HG03565 (cell line): ENCODE measurements at regions not wholly inside any gene's neighbourhood (a gene's known extent, or its start where the extent isn't known, plus 50 kb on each side); places are given as distances from the start of the nearest gene placed in this dataset.

Source experiments
- ATAC-seq: cut with Tn5 transposase; IDR thresholded peaks from one replicate; pipeline ENCODE4 v1.9.1; 2021; ENCODE audit warnings: mild to moderate bottlenecking, moderate library complexity; ENCODE audit not compliant: unreplicated experiment

DNA sequence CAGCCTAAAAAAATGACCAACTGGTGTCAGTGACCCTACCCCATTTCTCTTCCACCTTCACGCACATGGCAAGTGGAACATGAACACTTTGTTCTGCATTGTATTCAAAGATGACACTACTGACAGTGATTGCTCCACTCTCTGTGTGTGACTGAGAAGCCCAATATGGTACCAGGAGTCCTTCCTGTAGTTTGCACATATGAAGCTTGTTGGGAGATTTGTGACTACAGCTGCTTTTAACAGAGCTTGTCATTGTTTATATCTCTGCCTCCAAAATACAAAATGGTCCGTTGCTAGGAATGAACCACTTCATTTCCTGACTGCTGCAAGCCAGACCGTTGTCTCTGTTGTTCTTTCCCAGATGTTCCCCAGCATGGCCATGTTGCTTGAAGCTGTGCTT, 140.3 kb upstream of the TCF21 start:
- no peak for ATAC-seq

DNA sequence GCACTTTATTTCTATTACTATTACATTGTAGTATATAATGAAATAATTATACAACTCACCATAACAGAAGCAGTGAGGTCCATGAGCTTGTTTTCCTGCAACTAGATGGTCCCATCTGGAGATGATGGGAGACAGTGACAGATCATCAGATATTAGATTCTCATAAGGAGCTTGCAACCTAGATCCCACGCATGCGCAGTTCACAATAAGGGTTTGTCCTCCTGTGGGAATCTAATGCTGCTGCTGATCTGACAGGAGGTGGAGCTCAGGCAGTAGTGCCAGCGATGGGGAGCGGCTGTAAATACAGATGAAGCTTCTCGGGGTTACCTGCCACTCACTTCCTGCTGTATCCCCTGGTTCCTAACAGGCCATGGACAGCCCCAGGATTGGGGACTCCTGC, 139.5 kb upstream of the TCF21 start:
- ATAC-seq: no peak

GRCh38 chr6:133752129-133752528, 136.8 kb upstream of the TCF21 start:
- no peak for ATAC-seq

DNA sequence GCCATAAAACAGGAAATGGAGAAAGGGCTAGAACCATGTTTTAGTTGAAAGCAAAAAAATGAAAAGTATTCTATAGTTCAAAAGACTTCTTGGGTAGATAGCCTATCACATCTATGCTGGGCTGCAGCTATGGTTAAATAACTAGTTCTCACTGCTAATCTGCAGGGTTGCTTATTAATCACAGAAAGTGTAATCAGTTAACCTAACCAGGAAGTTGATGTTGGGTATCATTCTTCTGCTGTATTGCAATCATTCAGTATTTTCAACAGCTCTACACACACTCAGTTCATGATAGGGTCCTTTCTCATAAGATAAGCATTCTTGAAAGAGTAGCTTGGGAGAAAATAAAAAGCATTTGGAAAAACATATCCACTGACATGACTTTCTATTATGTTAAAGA, 135.2 kb upstream of the TCF21 start:
- no peak for ATAC-seq

GRCh38 chr6:133754298-133754697, 134.6 kb upstream of the TCF21 start:
- no peak for ATAC-seq

DNA sequence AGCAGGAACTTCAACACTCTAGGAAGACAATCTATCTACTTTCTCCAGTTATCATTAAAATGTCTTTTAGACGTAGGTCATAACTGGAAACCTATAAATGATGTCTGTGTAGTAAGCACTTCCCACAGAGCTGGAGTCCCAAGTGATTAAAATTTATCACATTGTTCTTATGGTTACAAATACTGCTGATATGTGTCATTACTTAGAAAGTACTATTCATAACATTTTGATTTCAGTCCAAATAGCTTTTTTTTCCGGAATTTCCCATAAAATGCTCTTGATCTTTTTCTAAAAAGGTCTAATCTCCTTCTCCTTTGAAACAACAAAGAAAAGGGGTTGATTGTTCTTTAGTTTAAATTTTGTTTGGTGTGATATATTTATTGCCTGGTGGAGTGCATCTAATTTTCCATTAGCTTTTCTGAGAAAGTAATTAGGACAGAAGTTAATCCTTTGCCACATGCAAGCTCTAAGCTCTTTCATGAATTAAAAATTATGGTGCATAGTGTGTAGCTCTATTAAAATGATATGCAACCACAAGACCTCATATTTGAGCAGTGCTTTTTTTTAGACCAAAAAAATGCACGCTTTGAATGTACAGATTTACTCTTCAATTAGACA, 132.7 kb upstream of the TCF21 start:
- ATAC-seq: no peak

- no peak for ATAC-seq
Observed at GRCh38 chr6:133757335-133757734, 131.6 kb upstream of the TCF21 start.

- ATAC-seq: no peak
Observed at GRCh38 chr6:133758815-133759335, 130.0 kb upstream of the TCF21 start.

DNA sequence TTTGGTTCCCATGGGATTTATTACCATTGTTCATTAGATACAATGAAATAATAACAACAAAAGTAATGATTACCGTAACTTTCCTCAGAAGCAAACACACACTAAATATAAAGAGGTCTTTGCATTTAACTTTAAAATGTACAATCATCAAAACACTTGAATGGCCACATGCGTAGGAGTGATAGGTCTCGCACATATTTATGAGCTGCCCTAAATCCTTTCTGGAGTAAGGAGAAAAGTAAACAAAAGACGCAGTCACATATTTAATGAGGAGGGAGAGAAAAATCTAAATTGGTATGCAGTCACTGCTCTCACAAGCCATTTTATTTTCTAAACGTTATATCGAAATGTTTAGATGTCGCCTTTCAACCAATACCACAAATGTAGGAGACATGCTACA, 129.4 kb upstream of the TCF21 start:
- ATAC-seq: no peak

GRCh38 chr6:133761706-133762105, 127.2 kb upstream of the TCF21 start:
- no peak for ATAC-seq

- no peak for ATAC-seq
Observed at GRCh38 chr6:133764008-133764753, 124.7 kb upstream of the TCF21 start.

- no peak for ATAC-seq
Observed at GRCh38 chr6:133764754-133765208, 124.1 kb upstream of the TCF21 start.

DNA sequence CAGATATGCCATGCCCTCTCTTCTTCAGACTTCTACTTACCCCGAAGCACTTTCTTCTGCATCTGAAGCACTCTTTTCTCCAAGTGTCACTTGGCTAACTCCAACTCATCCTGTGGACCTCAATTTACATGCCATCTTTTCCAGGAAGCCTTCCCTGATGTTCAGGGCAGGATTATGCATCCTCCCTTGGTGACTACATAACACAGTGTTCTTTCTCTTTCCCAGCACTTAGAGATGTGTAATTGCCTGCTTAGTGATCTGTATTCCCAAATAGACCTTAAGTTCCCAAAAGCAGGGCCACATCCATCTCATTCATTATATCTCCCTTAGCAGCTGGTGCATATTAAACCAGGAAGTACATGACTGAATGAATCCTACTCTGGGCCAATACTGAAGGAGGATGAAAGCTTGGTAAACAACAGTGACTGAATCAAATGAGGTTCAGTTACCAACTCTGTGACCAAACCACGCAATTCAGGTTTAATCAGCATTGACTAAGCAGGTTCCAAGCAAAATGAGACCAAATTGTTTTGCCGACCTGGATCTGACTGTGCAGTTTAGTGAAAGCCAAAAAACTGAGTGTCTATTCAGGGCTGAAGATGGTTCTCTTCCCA, 121.4 kb upstream of the TCF21 start:
- no peak for ATAC-seq

- no peak for ATAC-seq
Observed at GRCh38 chr6:133768656-133769295, 120.1 kb upstream of the TCF21 start.

DNA sequence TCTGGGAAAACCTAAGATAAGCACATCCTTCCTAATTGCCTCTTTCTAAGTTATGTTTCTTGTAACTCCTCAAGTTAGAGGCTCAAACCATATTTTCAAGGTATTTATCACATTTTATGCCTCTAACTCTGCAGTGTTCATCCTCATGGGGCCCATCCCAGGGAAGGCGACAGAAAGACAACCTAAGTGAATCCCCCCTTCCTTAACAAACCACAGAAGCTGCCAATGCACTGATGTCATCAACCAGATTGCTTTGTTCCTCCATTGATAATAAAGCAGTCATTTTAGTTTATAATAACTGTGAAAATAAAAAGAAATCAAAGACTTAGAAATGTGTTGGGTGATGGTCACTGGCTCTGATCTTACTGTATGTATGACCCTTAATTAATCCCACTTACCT, 119.5 kb upstream of the TCF21 start:
- no peak for ATAC-seq

DNA sequence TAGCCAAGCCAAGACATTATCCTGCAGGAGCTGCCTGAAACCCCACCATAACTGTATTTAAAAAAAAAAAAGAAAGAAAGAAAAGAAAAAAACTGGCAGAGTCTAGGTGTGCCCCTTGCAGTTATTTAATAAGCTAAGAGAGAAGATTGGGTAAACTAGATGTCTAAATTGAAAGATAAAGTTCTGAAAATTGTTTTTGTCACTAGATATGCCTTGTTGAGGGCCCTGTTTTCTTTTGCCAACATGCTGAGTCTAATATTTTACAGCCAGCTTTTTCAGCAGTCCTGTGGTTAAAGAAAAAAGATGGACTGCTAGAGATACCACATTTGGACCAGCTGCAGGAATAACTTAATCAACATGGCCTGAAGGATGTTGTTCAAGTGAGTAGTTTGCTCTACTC, 116.3 kb upstream of the TCF21 start:
- no peak for ATAC-seq

GRCh38 chr6:133773776-133774175, 115.1 kb upstream of the TCF21 start:
- ATAC-seq: no peak

DNA sequence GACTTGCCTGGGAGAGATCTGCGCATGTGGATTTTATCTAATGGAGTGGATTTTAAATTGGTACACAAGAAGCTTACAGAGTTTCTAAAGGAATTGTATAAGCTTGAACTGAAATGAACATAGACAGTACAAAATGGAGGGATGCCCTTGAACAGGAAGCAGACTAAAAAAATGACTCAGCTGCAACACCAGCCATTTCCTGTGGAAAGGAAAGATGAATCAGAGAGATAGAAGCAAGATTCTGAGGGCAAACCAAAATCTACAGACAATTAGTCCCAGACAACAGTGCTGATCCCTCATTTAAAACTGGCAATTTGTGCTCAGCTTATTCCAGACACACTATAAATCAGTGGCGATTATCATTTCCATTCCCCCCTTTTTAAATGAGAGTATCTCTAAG, 114.6 kb upstream of the TCF21 start:
- ATAC-seq: no peak

GRCh38 chr6:133778414-133779130, 110.3 kb upstream of the TCF21 start:
- ATAC-seq: no peak

GRCh38 chr6:133779916-133780695, 108.8 kb upstream of the TCF21 start:
- no peak for ATAC-seq
